B cell (primary cell): ENCODE measurements at regions not wholly inside any gene's neighbourhood (a gene's known extent, or its start where the extent isn't known, plus 50 kb on each side); places are given as distances from the start of the nearest gene placed in this dataset.

Experiments
- EZH2 ChIP-seq: IDR thresholded peaks from 2 replicates; pipeline ENCODE4 v1.6.1; 2012; ENCODE audit warnings: borderline replicate concordance, low read depth, mild to moderate bottlenecking, moderate library complexity, low read length; ENCODE audit not compliant: insufficient read depth, poor library complexity, severe bottlenecking
- TF ChIP-seq, protein P1 (sequence below): fragments of 200-600 bp; IDR thresholded peaks from one replicate; pipeline ENCODE4 v1.8.0; 2022; ENCODE audit warnings: antibody characterized with exemption, mild to moderate bottlenecking

DNA sequence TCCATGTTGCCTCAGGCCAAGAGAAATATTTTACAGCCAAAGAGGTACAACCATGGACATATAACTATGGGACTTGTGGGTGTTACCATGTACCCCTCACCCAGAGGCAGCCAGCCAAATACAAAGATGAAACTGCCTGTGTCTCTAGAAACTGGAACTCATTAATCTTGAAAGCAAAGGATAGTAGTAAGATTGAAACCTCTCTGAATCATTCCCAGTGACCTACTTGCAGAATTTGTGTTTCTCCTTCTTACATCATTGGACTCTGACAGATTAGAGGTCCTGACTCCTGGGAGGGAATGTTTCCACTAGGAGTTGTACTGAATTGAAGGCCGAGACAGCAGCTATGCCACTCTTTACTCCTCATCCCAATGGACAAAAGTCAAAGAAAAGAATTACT is 257.4 kb upstream of the UBASH3B start:
- TF ChIP-seq EZH2, result no peak
- TF ChIP-seq, protein P1, sequence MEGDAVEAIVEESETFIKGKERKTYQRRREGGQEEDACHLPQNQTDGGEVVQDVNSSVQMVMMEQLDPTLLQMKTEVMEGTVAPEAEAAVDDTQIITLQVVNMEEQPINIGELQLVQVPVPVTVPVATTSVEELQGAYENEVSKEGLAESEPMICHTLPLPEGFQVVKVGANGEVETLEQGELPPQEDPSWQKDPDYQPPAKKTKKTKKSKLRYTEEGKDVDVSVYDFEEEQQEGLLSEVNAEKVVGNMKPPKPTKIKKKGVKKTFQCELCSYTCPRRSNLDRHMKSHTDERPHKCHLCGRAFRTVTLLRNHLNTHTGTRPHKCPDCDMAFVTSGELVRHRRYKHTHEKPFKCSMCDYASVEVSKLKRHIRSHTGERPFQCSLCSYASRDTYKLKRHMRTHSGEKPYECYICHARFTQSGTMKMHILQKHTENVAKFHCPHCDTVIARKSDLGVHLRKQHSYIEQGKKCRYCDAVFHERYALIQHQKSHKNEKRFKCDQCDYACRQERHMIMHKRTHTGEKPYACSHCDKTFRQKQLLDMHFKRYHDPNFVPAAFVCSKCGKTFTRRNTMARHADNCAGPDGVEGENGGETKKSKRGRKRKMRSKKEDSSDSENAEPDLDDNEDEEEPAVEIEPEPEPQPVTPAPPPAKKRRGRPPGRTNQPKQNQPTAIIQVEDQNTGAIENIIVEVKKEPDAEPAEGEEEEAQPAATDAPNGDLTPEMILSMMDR, result no peak
